Astrocyte of the cerebellum (primary cell): ENCODE measurements at regions not wholly inside any gene's neighbourhood (a gene's known extent, or its start where the extent isn't known, plus 50 kb on each side); places are given as distances from the start of the nearest gene placed in this dataset.

Experiments
- DNase-seq: peaks from one replicate; pipeline ENCODE4 v3.0.0-alpha.2; 2011; ENCODE audit warnings: low read depth
- H3K4me3 ChIP-seq: 2 replicates; pipeline ENCODE4 v1.5.1; 2011; ENCODE audit warnings: mild to moderate bottlenecking, low read depth, low read length, moderate library complexity
- in situ Hi-C: cut with HindIII; loops from 2 replicates; pipeline ENCODE4 v1.10.0; 2017; ENCODE audit warnings: low sequenced_read_pairs
- TF ChIP-seq, protein P1 (sequence below): IDR thresholded peaks from 2 replicates; pipeline ENCODE4 v1.5.1; 2012; ENCODE audit warnings: low read length, low read depth, moderate library complexity, mild to moderate bottlenecking; ENCODE audit errors: missing control alignments

DNA sequence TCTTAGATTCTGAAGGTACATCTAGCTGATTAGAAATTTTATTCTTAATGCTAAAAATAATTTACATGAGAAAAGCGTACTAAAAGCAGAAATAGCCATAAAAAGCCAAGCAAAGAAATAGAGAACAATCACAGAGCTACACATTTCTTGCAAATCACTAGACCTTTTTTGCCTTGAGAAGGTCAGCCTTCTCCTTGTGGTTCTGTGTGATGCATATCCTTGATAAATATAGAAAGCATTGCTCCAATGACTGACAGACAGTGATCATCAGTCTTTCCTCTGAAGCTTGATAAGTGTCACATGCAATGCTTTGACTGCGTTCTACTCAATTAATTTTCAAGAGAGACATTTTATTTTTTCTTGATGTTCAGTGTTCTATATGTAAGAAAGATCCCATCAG is 226.9 kb downstream of the CEMIP2 start:
- TF ChIP-seq, protein P1, sequence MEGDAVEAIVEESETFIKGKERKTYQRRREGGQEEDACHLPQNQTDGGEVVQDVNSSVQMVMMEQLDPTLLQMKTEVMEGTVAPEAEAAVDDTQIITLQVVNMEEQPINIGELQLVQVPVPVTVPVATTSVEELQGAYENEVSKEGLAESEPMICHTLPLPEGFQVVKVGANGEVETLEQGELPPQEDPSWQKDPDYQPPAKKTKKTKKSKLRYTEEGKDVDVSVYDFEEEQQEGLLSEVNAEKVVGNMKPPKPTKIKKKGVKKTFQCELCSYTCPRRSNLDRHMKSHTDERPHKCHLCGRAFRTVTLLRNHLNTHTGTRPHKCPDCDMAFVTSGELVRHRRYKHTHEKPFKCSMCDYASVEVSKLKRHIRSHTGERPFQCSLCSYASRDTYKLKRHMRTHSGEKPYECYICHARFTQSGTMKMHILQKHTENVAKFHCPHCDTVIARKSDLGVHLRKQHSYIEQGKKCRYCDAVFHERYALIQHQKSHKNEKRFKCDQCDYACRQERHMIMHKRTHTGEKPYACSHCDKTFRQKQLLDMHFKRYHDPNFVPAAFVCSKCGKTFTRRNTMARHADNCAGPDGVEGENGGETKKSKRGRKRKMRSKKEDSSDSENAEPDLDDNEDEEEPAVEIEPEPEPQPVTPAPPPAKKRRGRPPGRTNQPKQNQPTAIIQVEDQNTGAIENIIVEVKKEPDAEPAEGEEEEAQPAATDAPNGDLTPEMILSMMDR, result no peak
- in situ Hi-C loops, result loop anchor here (25.0 kb wide), 1 partner anchor 96 kb away; no protein-coding TSS in a partner anchor
- no peak overlapping the region for H3K4me3 ChIP-seq
- DNase-seq, result no peak

DNA sequence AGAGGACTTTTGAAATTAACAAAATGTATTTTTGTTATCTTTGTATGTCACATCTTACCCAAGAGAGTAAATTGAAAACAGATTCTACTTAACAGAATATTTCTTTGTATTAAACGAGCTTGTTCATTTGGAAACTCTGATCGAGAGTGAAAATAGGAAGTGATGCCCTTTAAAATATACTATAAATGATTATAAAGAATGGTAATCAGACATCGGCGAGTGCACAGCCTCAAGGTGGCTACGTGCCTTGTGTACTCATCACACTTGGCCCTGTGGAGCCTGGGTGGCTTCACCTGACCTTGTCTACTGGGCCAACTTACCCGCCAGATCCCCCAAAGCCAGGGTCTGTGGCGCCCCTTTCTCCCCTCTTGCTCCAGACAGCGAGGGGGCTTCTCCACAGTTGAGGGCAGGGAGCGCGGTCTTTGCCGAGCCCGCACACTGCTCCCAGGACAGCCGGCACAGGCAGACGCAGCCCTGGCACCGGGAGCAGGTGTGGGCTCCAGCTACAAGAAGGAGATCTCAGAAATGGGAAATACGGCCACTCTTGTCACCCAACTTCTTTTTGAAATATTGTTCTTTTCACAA is 243.2 kb downstream of the CEMIP2 start:
- DNase-seq, result no peak
- in situ Hi-C loops, result loop anchor here (5.0 to 25.0 kb wide), 2 partner anchors 37 to 112 kb away; no protein-coding TSS in a partner anchor
- TF ChIP-seq, protein P1, result no peak

DNA sequence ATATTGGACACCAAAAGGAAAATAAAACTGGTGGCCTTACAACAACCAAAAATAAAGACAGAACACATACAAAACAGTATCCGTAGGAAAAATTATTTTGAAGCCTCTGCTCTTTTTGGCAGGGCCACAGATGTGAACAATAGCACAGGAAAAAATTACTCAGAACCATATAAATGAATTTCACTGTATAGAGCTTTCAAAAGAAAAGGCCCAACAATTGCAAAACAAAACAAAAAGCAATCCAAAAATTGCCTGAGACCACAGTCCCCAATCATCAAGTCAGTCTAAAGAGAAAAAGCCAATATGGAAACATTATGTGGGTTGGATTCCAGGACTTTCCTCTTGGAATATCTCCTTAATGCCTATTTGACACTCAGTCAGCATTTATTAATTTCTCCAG is 243.8 kb downstream of the CEMIP2 start:
- DNase-seq, result no peak
- in situ Hi-C loops, result no loop called here
- TF ChIP-seq, protein P1, result no peak
- H3K4me3 ChIP-seq, result no peak overlapping the region

More for the DNA sequence above, 243.2 kb downstream of the CEMIP2 start:
- no peak overlapping the region for H3K4me3 ChIP-seq

DNA sequence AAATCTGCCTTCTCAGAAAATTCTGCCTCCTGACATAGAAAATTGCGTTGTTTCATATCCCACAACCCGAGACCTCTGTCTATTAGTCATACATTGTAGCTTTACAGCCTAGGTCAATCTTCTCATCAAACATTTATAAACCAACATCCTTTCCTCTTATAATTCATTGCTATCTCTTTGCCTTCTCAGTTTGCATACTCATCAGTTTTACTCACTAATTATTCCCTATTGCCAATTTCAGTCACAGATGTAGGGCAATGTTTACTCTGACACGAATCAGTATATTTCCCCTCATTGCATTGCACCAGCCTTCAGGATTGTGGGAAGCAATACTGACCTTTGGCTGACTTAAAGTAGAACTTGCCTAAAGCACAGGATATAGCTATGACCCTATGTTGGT is 247.2 kb downstream of the CEMIP2 start:
- no peak for DNase-seq
- in situ Hi-C loops, result no loop called here
- no peak overlapping the region for H3K4me3 ChIP-seq
- TF ChIP-seq, protein P1, result no peak

DNA sequence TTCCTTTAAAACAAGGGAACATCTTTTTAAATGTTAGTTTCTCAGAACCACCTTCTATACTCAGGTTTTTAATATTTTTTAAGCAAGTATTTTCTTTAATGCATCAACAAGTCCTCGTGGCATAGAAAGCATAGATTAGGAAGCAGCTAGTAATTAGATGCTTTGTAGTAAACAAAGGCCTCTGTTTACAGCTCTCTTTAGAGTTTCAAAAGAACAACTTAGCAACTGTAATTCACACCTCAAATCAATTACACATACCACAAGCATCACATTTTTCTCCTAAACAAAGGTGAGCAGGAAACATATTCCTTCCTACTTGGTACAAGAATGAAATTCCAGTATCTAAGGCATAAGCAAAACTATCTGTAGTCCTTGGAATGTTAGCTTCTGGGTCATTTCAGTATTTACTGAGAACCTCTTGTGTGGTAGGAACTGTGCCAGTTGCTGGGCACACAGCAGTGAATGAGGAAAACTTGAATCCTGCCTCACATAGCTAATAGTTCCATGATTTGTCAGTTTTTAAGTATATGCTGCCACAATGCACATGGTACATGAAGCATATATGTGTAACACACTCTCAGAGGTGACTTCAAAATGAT is 249.1 kb downstream of the CEMIP2 start:
- TF ChIP-seq, protein P1, result no peak
- in situ Hi-C loops, result no loop called here
- no peak for DNase-seq
- no peak overlapping the region for H3K4me3 ChIP-seq

DNA sequence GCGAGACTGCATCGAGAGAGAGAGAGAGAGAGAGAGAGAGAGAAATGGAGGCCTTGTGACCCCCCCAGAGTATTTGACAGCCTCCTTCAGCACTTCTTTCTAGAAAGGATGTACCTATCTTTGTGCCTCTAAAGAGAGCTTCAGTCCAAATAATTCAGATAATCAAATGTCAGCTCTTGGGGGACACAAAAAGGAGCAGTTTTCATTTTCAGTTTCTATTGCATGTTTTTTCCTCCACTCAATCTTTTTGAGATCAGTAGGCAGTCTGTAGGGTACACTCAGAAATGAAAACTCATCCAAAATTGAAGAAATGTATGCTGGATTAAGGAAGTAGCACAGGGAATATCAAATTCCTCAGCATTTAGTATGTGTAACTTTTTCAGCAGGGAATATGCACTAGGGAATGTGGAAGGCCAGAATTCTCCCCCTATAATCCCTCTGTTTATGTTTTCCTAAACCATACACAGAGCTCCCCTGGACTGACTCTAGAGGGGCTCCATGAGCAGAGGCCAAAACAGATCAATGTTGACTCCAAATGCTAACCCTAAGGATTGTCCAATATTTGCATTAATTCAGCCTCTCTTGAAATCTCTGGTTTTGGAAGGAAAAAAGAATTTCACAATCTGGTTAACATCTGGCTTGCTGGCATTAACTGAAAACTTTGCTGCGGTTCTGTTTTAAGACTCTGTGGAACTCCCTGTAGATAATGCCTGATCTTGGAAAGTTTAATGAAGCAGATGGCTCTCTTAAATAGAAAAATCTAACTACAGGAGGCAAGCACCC is 250.1 kb downstream of the CEMIP2 start:
- no peak for DNase-seq
- TF ChIP-seq, protein P1, result no peak
- in situ Hi-C loops, result no loop called here
- no peak overlapping the region for H3K4me3 ChIP-seq
